ENCODE measurements at regions not wholly inside any gene's neighbourhood (a gene's known extent, or its start where the extent isn't known, plus 50 kb on each side); places are given as distances from the start of the nearest gene placed in this dataset.
"Not testable (repeated sequence)": the region's sequence is repeated elsewhere in the genome, so short reads cannot be mapped to it uniquely, and the experiment has no call there.

GRCh38 chr5:100096328-100096727 is 438.8 kb upstream of the FAM174A start:
- not testable (repeated sequence) for DNase-seq (ENCODE audit: extremely low spot score, insufficient read length, low read depth); FAIRE-seq

- DNase-seq (ENCODE audit: extremely low spot score, insufficient read length, low read depth): not testable (repeated sequence)
- FAIRE-seq: peak; percentile 38
Observed at GRCh38 chr5:100080703-100081102, 454.5 kb upstream of the FAM174A start.

- FAIRE-seq; DNase-seq (ENCODE audit: extremely low spot score, insufficient read length, low read depth): not testable (repeated sequence)
Observed at GRCh38 chr5:100079163-100079562, 456.0 kb upstream of the FAM174A start.

GRCh38 chr5:100066020-100066419 is 469.2 kb upstream of the FAM174A start:
- not testable (repeated sequence) for FAIRE-seq; DNase-seq (ENCODE audit: extremely low spot score, insufficient read length, low read depth)

GRCh38 chr5:100043475-100043874 is 491.7 kb upstream of the FAM174A start:
- FAIRE-seq (no peak), DNase-seq (ENCODE audit: extremely low spot score, insufficient read length, low read depth) (no peak)

GRCh38 chr5:100026606-100027005 is 508.6 kb upstream of the FAM174A start:
- DNase-seq (ENCODE audit: extremely low spot score, insufficient read length, low read depth) (no peak), FAIRE-seq (no peak)

- FAIRE-seq: no peak
Observed at GRCh38 chr5:100023536-100023935, 511.6 kb upstream of the FAM174A start.

GRCh38 chr5:100017520-100018262 is 517.5 kb upstream of the FAM174A start:
- DNase-seq (ENCODE audit: extremely low spot score, insufficient read length, low read depth) (no peak), FAIRE-seq (no peak)

More at GRCh38 chr5:100023536-100023935, 511.6 kb upstream of the FAM174A start:
- no peak for DNase-seq (ENCODE audit: extremely low spot score, insufficient read length, low read depth)

- FAIRE-seq; DNase-seq (ENCODE audit: extremely low spot score, insufficient read length, low read depth): not testable (repeated sequence)
Observed at GRCh38 chr5:100013305-100013704, 521.9 kb upstream of the FAM174A start.

GRCh38 chr5:100011160-100011559 is 524.0 kb upstream of the FAM174A start:
- not testable (repeated sequence) for DNase-seq (ENCODE audit: extremely low spot score, insufficient read length, low read depth); FAIRE-seq

- DNase-seq (ENCODE audit: extremely low spot score, insufficient read length, low read depth) (no peak), FAIRE-seq (no peak)
Observed at GRCh38 chr5:100004969-100005368, 530.2 kb upstream of the FAM174A start.

- no peak for FAIRE-seq
Observed at GRCh38 chr5:99998319-99998718, 536.9 kb upstream of the FAM174A start.

GRCh38 chr5:99995407-99995806 is 539.8 kb upstream of the FAM174A start:
- FAIRE-seq (no peak), DNase-seq (ENCODE audit: extremely low spot score, insufficient read length, low read depth) (no peak)

More at GRCh38 chr5:99998319-99998718, 536.9 kb upstream of the FAM174A start:
- no peak for DNase-seq (ENCODE audit: extremely low spot score, insufficient read length, low read depth)

- no peak for FAIRE-seq
Observed at GRCh38 chr5:99973779-99974178, 561.4 kb upstream of the FAM174A start.

GRCh38 chr5:99955962-99956361 is 579.2 kb upstream of the FAM174A start:
- no peak for FAIRE-seq
- DNase-seq (ENCODE audit: extremely low spot score, insufficient read length, low read depth): no peak

More at GRCh38 chr5:99973779-99974178, 561.4 kb upstream of the FAM174A start:
- DNase-seq (ENCODE audit: extremely low spot score, insufficient read length, low read depth): no peak

- no peak for FAIRE-seq
- DNase-seq (ENCODE audit: extremely low spot score, insufficient read length, low read depth): no peak
Observed at GRCh38 chr5:99955006-99955405, 580.2 kb upstream of the FAM174A start.

GRCh38 chr5:99949969-99950524 is 585.1 kb upstream of the FAM174A start:
- no peak for FAIRE-seq
- no peak for DNase-seq (ENCODE audit: extremely low spot score, insufficient read length, low read depth)

- FAIRE-seq: no peak
- DNase-seq (ENCODE audit: extremely low spot score, insufficient read length, low read depth): no peak
Observed at GRCh38 chr5:99949361-99949760, 585.8 kb upstream of the FAM174A start.

GRCh38 chr5:99948850-99949249 is 586.3 kb upstream of the FAM174A start:
- no peak for DNase-seq (ENCODE audit: extremely low spot score, insufficient read length, low read depth)
- no peak for FAIRE-seq

GRCh38 chr5:99945478-99946442 is 589.4 kb upstream of the FAM174A start:
- FAIRE-seq: no peak
- no peak for DNase-seq (ENCODE audit: extremely low spot score, insufficient read length, low read depth)
